K562 (cell line): ENCODE measurements at regions not wholly inside any gene's neighbourhood (a gene's known extent, or its start where the extent isn't known, plus 50 kb on each side); places are given as distances from the start of the nearest gene placed in this dataset.
"Not testable (repeated sequence)": the region's sequence is repeated elsewhere in the genome, so short reads cannot be mapped to it uniquely, and the experiment has no call there.

Experiments
- ATAC-seq: fragments of 200-7000 bp; cut with Tn5 transposase; 3 replicates; pipeline ENCODE4 v1.9.1; 2020; ENCODE audit warnings: moderate library complexity
- BruUV-seq: library from RNA; stranded (reverse); fragments of 400-500 nt; replicated peaks from 2 replicates; lab custom pipeline; 2021; lab: Mats Ljungman, UMichigan
- CTCF ChIA-PET: fragments of 300-600 bp; formaldehyde crosslinking; extraction: SDS; loops from one replicate; lab custom pipeline; 2021; ENCODE audit warnings: low intra/inter-chr PET ratio; lab: Yijun Ruan, JAX
- POLR2A ChIA-PET: fragments of 300-600, 350-650 bp; sonication (Branson Sonifier 250); formaldehyde crosslinking; extraction: SDS; loops from one replicate; lab custom pipeline; 2021; ENCODE audit warnings: antibody characterized with exemption, inconsistent platforms; lab: Yijun Ruan, JAX
- DNase-seq, 4 experiments: peaks; one replicate each; pipeline versions ENCODE4 v3.0.0 to v3.0.0-alpha.2; 2011 to 2018; ENCODE audit warnings: low spot score in 3 of 4, mixed read lengths in 3 of 4; ENCODE audit errors: extremely low read depth in 1 of 4
- FAIRE-seq: peaks from 2 replicates; lab custom pipeline; 2011; peaks lifted over from hg19 to GRCh38; lab: Jason Lieb, UNC
- H2AFZ ChIP-seq: 2 replicates; pipeline ENCODE4 v1.6.0; 2011; ENCODE audit warnings: low read depth, low read length, control low read depth, inconsistent platforms
- H3K27ac ChIP-seq: fragments of 200-600 bp; 3 replicates; pipeline ENCODE4 v1.8.0; 2011; ENCODE audit warnings: low read depth, mild to moderate bottlenecking, control low read depth, inconsistent platforms, low read length, moderate library complexity, mixed read lengths; ENCODE audit errors: extremely low read depth
- H3K27me3 ChIP-seq, 2 experiments: fragments of 300-600 bp in 1 of 2; 2 replicates in 1 of 2; 3 replicates in 1 of 2; pipeline versions ENCODE4 v1.6.0 to v1.8.0; 2011; ENCODE audit warnings: inconsistent platforms in 2 of 2, low read length in 2 of 2, mild to moderate bottlenecking in 1 of 2, mixed read lengths in 1 of 2, moderate library complexity in 1 of 2; ENCODE audit not compliant: control insufficient read depth in 2 of 2, insufficient read depth in 2 of 2
- H3K36me3 ChIP-seq: fragments of 300-600 bp; 3 replicates; pipeline ENCODE4 v1.8.0; 2011; ENCODE audit warnings: mild to moderate bottlenecking, low read length, inconsistent platforms; ENCODE audit not compliant: control insufficient read depth, insufficient read depth
- H3K4me1 ChIP-seq, 2 experiments: fragments of 200-600 bp in 1 of 2; replicated peaks in 1 of 2; 2 replicates in 1 of 2; 3 replicates in 1 of 2; pipeline versions ENCODE4 v1.5.1 to v1.8.0; 2011; ENCODE audit warnings: inconsistent platforms in 2 of 2, low read length in 2 of 2, mild to moderate bottlenecking in 1 of 2, mixed read lengths in 1 of 2, moderate library complexity in 1 of 2; ENCODE audit not compliant: control insufficient read depth in 2 of 2, insufficient read depth in 2 of 2
- H3K4me2 ChIP-seq: 2 replicates; pipeline ENCODE4 v1.6.1; 2011; ENCODE audit warnings: low read length, control low read depth, inconsistent platforms, mixed read lengths; ENCODE audit not compliant: insufficient read depth
- H3K4me3 ChIP-seq: fragments of 200-600 bp; sonication (generic), shearing (Covaris generic); 2 replicates; pipeline ENCODE4 v1.5.1; 2016; ENCODE audit warnings: control low read depth, inconsistent platforms
- H3K79me2 ChIP-seq: fragments of 200-600 bp; 3 replicates; pipeline ENCODE4 v1.8.0; 2011; ENCODE audit warnings: low read length, inconsistent platforms; ENCODE audit not compliant: control insufficient read depth, insufficient read depth
- H3K9ac ChIP-seq, 2 experiments: 2 replicates each; pipeline versions ENCODE4 v1.6.0 to v1.6.1; 2011; ENCODE audit warnings: low read depth in 2 of 2, low read length in 2 of 2, control low read depth in 1 of 2, inconsistent platforms in 1 of 2, mild to moderate bottlenecking in 1 of 2, mixed read lengths in 1 of 2; ENCODE audit not compliant: insufficient read depth in 1 of 2
- H3K9me1 ChIP-seq: one replicate; pipeline ENCODE4 v1.6.0; 2011; ENCODE audit warnings: inconsistent platforms, mild to moderate bottlenecking, low read length, moderate library complexity; ENCODE audit not compliant: control insufficient read depth, insufficient read depth
- H3K9me3 ChIP-seq: replicated peaks from 2 replicates; pipeline ENCODE4 v1.5.1; 2011; ENCODE audit warnings: low read depth, low read length, inconsistent platforms; ENCODE audit not compliant: control insufficient read depth, insufficient read depth
- H4K20me1 ChIP-seq: replicated peaks from 2 replicates; pipeline ENCODE4 v1.6.1; 2011; ENCODE audit warnings: low read length, inconsistent platforms, mixed read lengths; ENCODE audit not compliant: control insufficient read depth, insufficient read depth
- ATF2 ChIP-seq: sonication (generic); formaldehyde crosslinking; IDR thresholded peaks from 2 replicates; pipeline ENCODE4 v1.8.1; 2022; ENCODE audit warnings: missing genetic modification reagents
- ETV1 ChIP-seq: fragments of 450-650 bp; conservative IDR thresholded peaks from 2 replicates; pipeline ENCODE4 v1.6.1; 2016; ENCODE audit warnings: missing genetic modification characterization, control low read depth, low read depth, missing compliant biosample characterization
- HCFC1 ChIP-seq: IDR thresholded peaks from 2 replicates; pipeline ENCODE4 v1.6.1; 2012; ENCODE audit warnings: low read depth, low read length, improper control_type of control experiment
- KAT2B ChIP-seq: IDR thresholded peaks from one replicate; pipeline ENCODE4 v1.6.1; 2012; ENCODE audit warnings: low read depth, mild to moderate bottlenecking, control low read depth, inconsistent platforms, low read length, moderate library complexity
- MYC ChIP-seq, 2 experiments: fragments of 250-450 bp in 1 of 2; sonication (Bioruptor Pico) in 1 of 2; IDR thresholded peaks; 2 replicates each; pipeline versions ENCODE4 v1.5.1 to v1.6.1; 2012 to 2021; ENCODE audit warnings: low read depth in 2 of 2, borderline replicate concordance in 1 of 2, improper control_type of control experiment in 1 of 2, low read length in 1 of 2, mild to moderate bottlenecking in 1 of 2, moderate library complexity in 1 of 2
- PHB2 ChIP-seq: fragments of 450-650 bp; IDR thresholded peaks from 2 replicates; pipeline ENCODE4 v1.6.1; 2017; ENCODE audit warnings: low read depth
- ZNF766 ChIP-seq: fragments of 200-800 bp; sonication (Bioruptor generic); conservative IDR thresholded peaks from 2 replicates; pipeline ENCODE4 v1.6.1; 2016; ENCODE audit warnings: missing genetic modification characterization, missing compliant biosample characterization
- WGBS: fragments of 100-300 bp; shearing (Covaris generic); methylation state at CpG from one replicate; pipeline ENCODE4 v1.1.6; 2016; ENCODE audit warnings: low coverage, mixed read lengths; ENCODE audit not compliant: insufficient coverage; ENCODE audit errors: missing lambda C conversion rate; 5-methylcytosine and 5-hydroxymethylcytosine counted together
- in situ Hi-C: fragments of 300-500 bp; cut with MboI; formaldehyde crosslinking; loops from 4 replicates; pipeline ENCODE4 v1.15.0; 2018; ENCODE audit warnings: inconsistent platforms, mixed read lengths
- intact Hi-C: fragments of 100-400 bp; cut with micrococcal nuclease; formaldehyde crosslinking; loops from 2 replicates; pipeline ENCODE4 v1.14.2; 2022

- TF ChIP-seq MYC (IDR thresholded peaks at IDR 0.05; ENCODE audit: low read depth, low read length) (no peak), MYC (CRISPR knock-in tag; IDR thresholded peaks at IDR 0.05; ENCODE audit: borderline replicate concordance, low read depth) (no peak), KAT2B (no peak), PHB2 (no peak), ETV1 (no peak), ZNF766 (CRISPR knock-in tag) (no peak), ATF2 (no peak), HCFC1 (no peak)
Measured at GRCh38 chr17:71780596-71780995, 340.2 kb upstream of the SOX9 start (continued).

- H3K4me3 ChIP-seq, CTCF ChIA-PET, H3K4me1 ChIP-seq, ATAC-seq, H3K9me1 ChIP-seq, POLR2A ChIA-PET, H3K27ac ChIP-seq, H2AFZ ChIP-seq, DNase-seq, H3K4me2 ChIP-seq, BruUV-seq, H3K9ac ChIP-seq, H3K79me2 ChIP-seq, H3K36me3 ChIP-seq, FAIRE-seq, H3K9me3 ChIP-seq, in situ Hi-C loops, H4K20me1 ChIP-seq, intact Hi-C loops, H3K27me3 ChIP-seq: not testable (repeated sequence)
- WGBS: 0% methylated on average over 8 of the region's 8 CpGs
Measured at GRCh38 chr17:71782021-71782420, 338.8 kb upstream of the SOX9 start.
